Epithelial cell of esophagus (primary cell): ENCODE measurements at regions not wholly inside any gene's neighbourhood (a gene's known extent, or its start where the extent isn't known, plus 50 kb on each side); places are given as distances from the start of the nearest gene placed in this dataset.

ENCODE experiments used
- DNase-seq: peaks from one replicate; pipeline ENCODE4 v3.0.0; 2010; ENCODE audit warnings: low read depth
- H3K4me3 ChIP-seq: 2 replicates; pipeline ENCODE4 v1.5.1; 2011; ENCODE audit warnings: mild to moderate bottlenecking, low read length, control low read depth
- TF ChIP-seq, protein P1 (sequence below): IDR thresholded peaks from 2 replicates; pipeline ENCODE4 v1.5.1; 2011; ENCODE audit warnings: low read depth, mild to moderate bottlenecking, low read length, control low read depth, inconsistent platforms; ENCODE audit not compliant: insufficient read depth; ENCODE audit errors: missing control alignments

DNA sequence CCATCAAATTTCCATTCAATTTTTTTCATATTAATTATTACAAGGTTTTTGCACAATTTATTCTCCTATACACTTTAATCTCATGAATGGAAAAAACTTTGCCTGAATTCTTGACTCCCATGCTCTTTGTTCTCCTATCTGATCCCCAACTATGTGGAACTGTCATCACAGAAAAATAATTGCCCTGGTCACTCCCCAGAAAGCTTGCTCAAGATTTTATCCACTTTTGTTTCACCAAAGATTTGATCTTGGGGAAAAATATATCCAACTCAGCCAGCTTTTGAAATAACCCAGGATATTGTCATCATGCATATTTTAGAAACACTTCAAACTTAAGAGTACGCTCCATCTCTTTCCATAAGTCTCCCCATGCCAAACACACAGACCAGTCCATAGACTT is 77.7 kb upstream of the PPP2R2B start:
- TF ChIP-seq, protein P1, sequence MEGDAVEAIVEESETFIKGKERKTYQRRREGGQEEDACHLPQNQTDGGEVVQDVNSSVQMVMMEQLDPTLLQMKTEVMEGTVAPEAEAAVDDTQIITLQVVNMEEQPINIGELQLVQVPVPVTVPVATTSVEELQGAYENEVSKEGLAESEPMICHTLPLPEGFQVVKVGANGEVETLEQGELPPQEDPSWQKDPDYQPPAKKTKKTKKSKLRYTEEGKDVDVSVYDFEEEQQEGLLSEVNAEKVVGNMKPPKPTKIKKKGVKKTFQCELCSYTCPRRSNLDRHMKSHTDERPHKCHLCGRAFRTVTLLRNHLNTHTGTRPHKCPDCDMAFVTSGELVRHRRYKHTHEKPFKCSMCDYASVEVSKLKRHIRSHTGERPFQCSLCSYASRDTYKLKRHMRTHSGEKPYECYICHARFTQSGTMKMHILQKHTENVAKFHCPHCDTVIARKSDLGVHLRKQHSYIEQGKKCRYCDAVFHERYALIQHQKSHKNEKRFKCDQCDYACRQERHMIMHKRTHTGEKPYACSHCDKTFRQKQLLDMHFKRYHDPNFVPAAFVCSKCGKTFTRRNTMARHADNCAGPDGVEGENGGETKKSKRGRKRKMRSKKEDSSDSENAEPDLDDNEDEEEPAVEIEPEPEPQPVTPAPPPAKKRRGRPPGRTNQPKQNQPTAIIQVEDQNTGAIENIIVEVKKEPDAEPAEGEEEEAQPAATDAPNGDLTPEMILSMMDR = no peak
- H3K4me3 ChIP-seq = no peak overlapping the region
- DNase-seq = no peak

- H3K4me3 ChIP-seq = no peak overlapping the region
- DNase-seq = no peak
- TF ChIP-seq, protein P1 = no peak
These were observed 80.8 kb upstream of the PPP2R2B start for GRCh38 chr5:146959360-146959759.

- TF ChIP-seq, protein P1 = no peak
- peak; percentile 67 for DNase-seq
These were observed 84.3 kb upstream of the PPP2R2B start for GRCh38 chr5:146962801-146963355.

GRCh38 chr5:146965761-146966659 is 87.5 kb upstream of the PPP2R2B start:
- peak; percentile 74 for DNase-seq
- no peak overlapping the region for H3K4me3 ChIP-seq

More at GRCh38 chr5:146962801-146963355, 84.3 kb upstream of the PPP2R2B start:
- H3K4me3 ChIP-seq = no peak overlapping the region

DNA sequence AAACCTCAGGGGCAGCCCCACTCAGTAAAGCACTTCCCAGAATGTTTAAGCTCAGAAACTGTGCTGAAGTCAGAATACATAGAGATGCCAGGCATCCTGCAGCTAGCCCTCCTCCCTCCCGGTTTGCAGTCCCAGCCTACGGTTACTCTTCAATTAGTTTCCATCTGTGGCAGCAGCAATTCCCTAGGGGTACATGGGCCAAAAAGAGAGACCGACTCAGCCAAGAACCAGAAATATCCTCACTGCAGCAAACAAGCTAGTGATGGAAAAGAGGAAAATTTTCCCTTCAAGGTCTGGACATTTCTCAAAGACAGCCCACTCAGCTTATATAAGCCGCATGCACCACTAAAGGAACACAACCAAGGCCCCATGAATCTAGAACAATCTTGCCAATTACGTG is 89.1 kb upstream of the PPP2R2B start:
- TF ChIP-seq, protein P1 = no peak
- no peak for DNase-seq

More at GRCh38 chr5:146965761-146966659, 87.5 kb upstream of the PPP2R2B start:
- TF ChIP-seq, protein P1 = peak; percentile 78

DNA sequence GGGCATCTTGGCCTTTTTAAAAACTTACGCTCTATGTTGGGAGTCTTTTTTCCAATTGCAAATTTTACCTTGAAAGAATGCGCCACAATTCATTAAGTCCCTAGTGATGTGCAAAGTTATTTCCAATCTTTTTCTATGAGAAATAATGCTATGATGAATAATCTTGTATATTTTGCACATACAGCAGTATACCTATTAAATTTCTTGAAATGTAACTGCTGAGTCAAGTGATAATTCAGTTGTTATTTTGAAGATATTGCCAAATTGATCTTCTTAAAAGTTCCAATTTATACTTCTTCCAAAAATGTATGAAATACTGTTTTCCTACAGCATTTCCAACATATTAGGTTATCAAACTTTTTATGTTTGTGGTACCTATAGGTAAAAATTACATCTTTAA is 92.8 kb upstream of the PPP2R2B start:
- TF ChIP-seq, protein P1 = no peak
- no peak for DNase-seq
- H3K4me3 ChIP-seq = no peak overlapping the region

More for the DNA sequence above, 89.1 kb upstream of the PPP2R2B start:
- H3K4me3 ChIP-seq = no peak overlapping the region
